Ishikawa (cell line): ENCODE measurements at regions not wholly inside any gene's neighbourhood (a gene's known extent, or its start where the extent isn't known, plus 50 kb on each side); places are given as distances from the start of the nearest gene placed in this dataset.

Source experiments
- CEBPB ChIP-seq: IDR thresholded peaks from 2 replicates; pipeline ENCODE4 v1.6.1; 2012
- CREB1 ChIP-seq: IDR thresholded peaks from 2 replicates; pipeline ENCODE4 v1.6.1; 2012; ENCODE audit warnings: low read depth
- EGR1 ChIP-seq: IDR thresholded peaks from 2 replicates; pipeline ENCODE4 v1.6.1; 2012
- EP300 ChIP-seq: IDR thresholded peaks from 2 replicates; pipeline ENCODE4 v1.6.1; 2012; ENCODE audit warnings: borderline replicate concordance
- FOXM1 ChIP-seq: IDR thresholded peaks from 2 replicates; pipeline ENCODE4 v1.6.1; 2012; ENCODE audit warnings: low read depth, borderline replicate concordance
- NFIC ChIP-seq: IDR thresholded peaks from 2 replicates; pipeline ENCODE4 v1.6.1; 2012
- RAD21 ChIP-seq: IDR thresholded peaks from 2 replicates; pipeline ENCODE4 v1.6.1; 2012; ENCODE audit warnings: low read depth
- TAF1 ChIP-seq: IDR thresholded peaks from 2 replicates; pipeline ENCODE4 v1.6.1; 2012; ENCODE audit warnings: low read depth, mild to moderate bottlenecking
- TCF12 ChIP-seq: IDR thresholded peaks from 2 replicates; pipeline ENCODE4 v1.6.1; 2012; ENCODE audit warnings: low read depth
- TEAD4 ChIP-seq: IDR thresholded peaks from 2 replicates; pipeline ENCODE4 v1.6.1; 2012
- YY1 ChIP-seq: IDR thresholded peaks from 2 replicates; pipeline ENCODE4 v1.6.1; 2012; ENCODE audit warnings: low read depth
- ZBTB7A ChIP-seq: IDR thresholded peaks from 2 replicates; pipeline ENCODE4 v1.6.1; 2012; ENCODE audit warnings: low read depth
- TF ChIP-seq, protein P1 (sequence below): IDR thresholded peaks from 2 replicates; pipeline ENCODE4 v1.6.1; 2012
- TF ChIP-seq, protein P2 (sequence below): IDR thresholded peaks from 2 replicates; pipeline ENCODE4 v1.6.1; 2012; ENCODE audit warnings: low read depth, mild to moderate bottlenecking
- TF ChIP-seq, protein P3 (sequence below): IDR thresholded peaks from 2 replicates; pipeline ENCODE4 v1.6.1; 2012

DNA sequence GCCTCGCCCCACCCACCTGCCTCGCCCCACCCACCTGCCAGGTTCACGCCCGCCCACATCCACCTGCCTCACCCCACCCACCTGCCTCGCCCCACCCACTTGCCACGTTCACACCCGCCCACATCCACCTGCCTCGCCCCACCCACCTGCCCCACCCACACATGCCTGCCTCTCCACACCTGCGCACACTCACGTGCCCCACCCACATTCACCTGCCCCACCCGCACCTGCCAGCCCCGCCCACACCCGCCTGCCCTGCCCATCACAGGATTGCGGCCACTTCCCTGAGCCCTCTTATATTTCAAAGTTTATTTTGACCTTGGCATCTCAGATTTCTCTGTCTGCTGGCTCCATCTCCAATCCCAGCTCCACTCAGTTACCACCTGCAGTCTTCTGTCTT lies 217.5 kb upstream of the SOX11 start:
- TF ChIP-seq ZBTB7A (no peak), YY1 (no peak), CEBPB (no peak), TEAD4 (no peak), TCF12 (no peak), EGR1 (no peak), RAD21 (no peak), NFIC (no peak), EP300 (no peak), CREB1 (no peak), TAF1 (no peak)
- TF ChIP-seq, protein P1, sequence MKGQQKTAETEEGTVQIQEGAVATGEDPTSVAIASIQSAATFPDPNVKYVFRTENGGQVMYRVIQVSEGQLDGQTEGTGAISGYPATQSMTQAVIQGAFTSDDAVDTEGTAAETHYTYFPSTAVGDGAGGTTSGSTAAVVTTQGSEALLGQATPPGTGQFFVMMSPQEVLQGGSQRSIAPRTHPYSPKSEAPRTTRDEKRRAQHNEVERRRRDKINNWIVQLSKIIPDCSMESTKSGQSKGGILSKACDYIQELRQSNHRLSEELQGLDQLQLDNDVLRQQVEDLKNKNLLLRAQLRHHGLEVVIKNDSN, result no peak
- TF ChIP-seq, protein P2, sequence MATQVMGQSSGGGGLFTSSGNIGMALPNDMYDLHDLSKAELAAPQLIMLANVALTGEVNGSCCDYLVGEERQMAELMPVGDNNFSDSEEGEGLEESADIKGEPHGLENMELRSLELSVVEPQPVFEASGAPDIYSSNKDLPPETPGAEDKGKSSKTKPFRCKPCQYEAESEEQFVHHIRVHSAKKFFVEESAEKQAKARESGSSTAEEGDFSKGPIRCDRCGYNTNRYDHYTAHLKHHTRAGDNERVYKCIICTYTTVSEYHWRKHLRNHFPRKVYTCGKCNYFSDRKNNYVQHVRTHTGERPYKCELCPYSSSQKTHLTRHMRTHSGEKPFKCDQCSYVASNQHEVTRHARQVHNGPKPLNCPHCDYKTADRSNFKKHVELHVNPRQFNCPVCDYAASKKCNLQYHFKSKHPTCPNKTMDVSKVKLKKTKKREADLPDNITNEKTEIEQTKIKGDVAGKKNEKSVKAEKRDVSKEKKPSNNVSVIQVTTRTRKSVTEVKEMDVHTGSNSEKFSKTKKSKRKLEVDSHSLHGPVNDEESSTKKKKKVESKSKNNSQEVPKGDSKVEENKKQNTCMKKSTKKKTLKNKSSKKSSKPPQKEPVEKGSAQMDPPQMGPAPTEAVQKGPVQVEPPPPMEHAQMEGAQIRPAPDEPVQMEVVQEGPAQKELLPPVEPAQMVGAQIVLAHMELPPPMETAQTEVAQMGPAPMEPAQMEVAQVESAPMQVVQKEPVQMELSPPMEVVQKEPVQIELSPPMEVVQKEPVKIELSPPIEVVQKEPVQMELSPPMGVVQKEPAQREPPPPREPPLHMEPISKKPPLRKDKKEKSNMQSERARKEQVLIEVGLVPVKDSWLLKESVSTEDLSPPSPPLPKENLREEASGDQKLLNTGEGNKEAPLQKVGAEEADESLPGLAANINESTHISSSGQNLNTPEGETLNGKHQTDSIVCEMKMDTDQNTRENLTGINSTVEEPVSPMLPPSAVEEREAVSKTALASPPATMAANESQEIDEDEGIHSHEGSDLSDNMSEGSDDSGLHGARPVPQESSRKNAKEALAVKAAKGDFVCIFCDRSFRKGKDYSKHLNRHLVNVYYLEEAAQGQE, result no peak

DNA sequence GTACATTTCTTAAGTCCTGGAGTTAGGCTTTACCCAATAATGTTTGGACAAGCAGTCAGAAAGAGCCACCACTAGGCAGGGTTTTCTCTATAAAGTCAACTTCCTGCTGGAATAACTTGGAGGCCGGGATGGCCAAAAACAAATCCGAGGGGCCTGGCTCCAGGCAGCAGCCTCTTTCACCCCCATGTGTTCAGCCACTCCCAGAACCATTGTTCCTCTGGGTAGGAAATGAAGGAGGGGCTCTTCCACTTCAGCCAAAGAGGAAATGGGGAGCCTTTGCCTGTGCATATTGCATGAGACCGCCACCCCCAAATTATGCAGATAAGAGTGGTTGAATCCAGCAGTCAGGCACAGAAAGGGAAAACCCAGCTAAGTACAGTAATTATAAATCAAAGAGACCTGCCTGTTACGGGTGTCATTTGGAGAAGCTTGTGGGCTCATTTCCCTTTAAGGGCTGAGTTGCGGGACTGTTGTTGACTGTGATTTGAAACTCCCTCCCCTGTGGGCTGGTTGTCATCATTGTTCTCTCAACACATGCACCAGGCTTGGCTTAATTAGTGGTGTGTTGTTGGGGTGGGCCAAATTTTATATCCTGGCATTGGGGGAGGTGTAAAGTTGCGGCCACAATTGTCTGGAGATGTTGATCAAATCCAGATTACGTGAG lies 212.8 kb upstream of the SOX11 start:
- TF ChIP-seq, protein P2, result no peak
- no peak for TF ChIP-seq CEBPB
- TF ChIP-seq TAF1, result no peak
- no peak for TF ChIP-seq ZBTB7A
- TF ChIP-seq TEAD4, result no peak
- TF ChIP-seq NFIC, result no peak
- no peak for TF ChIP-seq EGR1
- TF ChIP-seq, protein P1, result no peak

DNA sequence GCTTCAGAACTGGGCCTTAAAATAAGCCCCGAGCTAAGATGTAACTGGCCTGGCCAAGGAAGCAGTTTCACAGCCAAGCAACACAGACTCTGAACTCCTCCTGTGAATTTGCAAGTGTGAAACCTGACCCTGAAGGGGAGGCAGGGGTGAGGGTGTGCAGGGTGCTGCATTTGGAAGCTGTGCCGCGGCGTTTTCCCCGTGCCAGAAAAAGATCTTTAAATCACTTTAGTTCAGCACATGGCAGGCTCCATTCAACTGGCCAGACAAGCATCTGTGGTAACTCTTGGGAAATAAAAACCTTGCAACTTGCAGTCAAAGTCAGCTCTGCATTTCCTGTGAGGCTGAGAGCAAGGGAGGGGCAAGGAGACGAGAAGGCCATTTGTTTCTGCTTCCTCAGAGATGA lies 209.3 kb upstream of the SOX11 start:
- no peak for TF ChIP-seq CEBPB

DNA sequence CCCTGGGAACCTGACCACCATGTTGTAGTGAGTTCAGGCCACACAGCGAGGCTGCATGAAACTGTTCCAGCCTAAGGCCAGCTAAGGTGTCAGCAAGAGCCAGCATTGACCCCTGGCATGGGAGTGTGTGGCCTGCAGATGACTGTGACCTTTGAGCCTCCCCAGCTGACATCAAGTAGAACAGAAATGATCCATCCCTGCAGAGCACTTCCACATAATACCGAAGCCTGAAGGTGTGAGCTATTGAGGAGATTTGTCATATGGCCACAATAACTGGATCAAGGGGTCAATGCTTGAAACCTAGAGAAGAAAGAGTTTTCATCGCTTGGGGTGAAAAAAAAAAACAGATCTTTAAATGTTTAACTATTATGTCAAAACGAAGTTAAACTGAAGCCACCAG lies 207.3 kb upstream of the SOX11 start:
- TF ChIP-seq EGR1 (no peak), NFIC (no peak), FOXM1 (no peak), EP300 (no peak), ZBTB7A (no peak), TEAD4 (no peak), TAF1 (no peak), RAD21 (no peak), CREB1 (no peak), TCF12 (no peak)
- TF ChIP-seq, protein P2, result no peak
- TF ChIP-seq, protein P3, sequence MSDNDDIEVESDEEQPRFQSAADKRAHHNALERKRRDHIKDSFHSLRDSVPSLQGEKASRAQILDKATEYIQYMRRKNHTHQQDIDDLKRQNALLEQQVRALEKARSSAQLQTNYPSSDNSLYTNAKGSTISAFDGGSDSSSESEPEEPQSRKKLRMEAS, result no peak

DNA sequence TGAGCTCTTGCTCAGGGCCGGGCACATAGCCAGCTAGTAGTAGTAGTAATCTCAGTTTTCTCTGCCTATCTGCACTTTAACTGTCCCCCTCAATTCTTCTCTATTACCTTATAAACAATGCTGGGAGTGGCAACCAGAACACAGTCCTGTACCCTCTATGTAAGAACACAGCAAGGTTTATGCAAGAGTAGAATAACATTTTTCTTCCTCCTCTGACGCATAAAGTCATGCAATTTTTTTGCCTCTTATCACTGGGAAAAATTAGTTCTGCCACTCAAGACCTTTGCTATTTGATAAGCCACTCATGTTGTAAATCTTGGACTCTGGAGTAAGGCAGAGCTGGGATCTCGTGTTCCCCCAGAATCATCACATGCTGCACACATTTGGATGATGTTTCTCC lies 200.7 kb upstream of the SOX11 start:
- TF ChIP-seq CREB1 (no peak), FOXM1 (no peak), EGR1 (no peak), RAD21 (no peak), TEAD4 (no peak), YY1 (no peak), TCF12 (no peak), CEBPB (no peak), ZBTB7A (no peak), EP300 (no peak)
- TF ChIP-seq, protein P3, result no peak
- TF ChIP-seq, protein P2, result no peak
